ENCODE measurements at regions not wholly inside any gene's neighbourhood (a gene's known extent, or its start where the extent isn't known, plus 50 kb on each side); places are given as distances from the start of the nearest gene placed in this dataset.

- TF ChIP-seq CTCF (optimal IDR thresholded peaks at IDR 0.05 in 1 of 3, IDR thresholded peaks at IDR 0.05 in 1 of 3, conservative IDR thresholded peaks at IDR 0.05 in 1 of 3; ENCODE audit: extremely low read depth in 1 of 3, insufficient read depth in 2 of 3, low read length in 3 of 3) (no peak), EZH2 (IDR thresholded peaks at IDR 0.05; ENCODE audit: low read length) (no peak)
Measured at GRCh38 chr3:153972862-153973261, 148.3 kb upstream of the ARHGEF26 start.
